Hematopoietic multipotent progenitor cell treated with erythropoietin and hydrocortisone succinate and interleukin-3 and kit ligand, for 17 days (in vitro differentiated cells): ENCODE measurements at regions not wholly inside any gene's neighbourhood (a gene's known extent, or its start where the extent isn't known, plus 50 kb on each side); places are given as distances from the start of the nearest gene placed in this dataset.

ENCODE experiments used
- DNase-seq: peaks from one replicate; pipeline ENCODE4 v3.0.0-alpha.2; 2015; ENCODE audit warnings: low spot score

DNA sequence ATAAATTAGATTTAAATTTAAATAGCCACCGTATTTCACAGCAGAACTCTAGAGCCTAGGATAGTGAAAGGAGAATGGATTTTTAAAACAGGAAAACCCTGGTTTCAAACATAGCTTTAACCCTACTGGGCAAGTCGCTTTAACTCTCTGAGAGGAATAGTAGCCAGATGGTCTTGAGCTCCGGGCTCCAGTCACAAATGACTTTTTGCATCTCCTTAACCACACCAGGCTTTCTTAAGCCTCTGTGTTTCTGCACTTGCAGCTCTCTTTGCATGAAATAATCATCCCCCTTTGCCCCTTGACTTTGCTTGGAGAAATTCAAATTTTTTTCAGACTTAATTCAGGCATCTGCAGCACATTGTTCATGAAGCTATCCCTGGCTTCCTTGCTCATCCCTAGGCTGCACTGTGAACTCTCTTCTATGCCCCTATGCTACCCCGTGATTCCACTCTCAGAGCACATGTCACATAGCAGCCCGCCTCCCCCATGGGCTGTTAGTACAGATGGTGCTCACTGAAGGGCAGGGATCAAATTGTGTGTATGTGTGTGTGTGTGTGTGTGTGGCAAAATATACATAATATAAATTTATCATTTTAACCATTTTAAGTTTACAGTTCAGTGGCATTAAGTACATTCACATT, 68.8 kb upstream of the DAB1 start:
- no peak for DNase-seq

- DNase-seq = no peak
Measured at GRCh38 chr1:57489358-57490036, 65.6 kb upstream of the DAB1 start.

DNA sequence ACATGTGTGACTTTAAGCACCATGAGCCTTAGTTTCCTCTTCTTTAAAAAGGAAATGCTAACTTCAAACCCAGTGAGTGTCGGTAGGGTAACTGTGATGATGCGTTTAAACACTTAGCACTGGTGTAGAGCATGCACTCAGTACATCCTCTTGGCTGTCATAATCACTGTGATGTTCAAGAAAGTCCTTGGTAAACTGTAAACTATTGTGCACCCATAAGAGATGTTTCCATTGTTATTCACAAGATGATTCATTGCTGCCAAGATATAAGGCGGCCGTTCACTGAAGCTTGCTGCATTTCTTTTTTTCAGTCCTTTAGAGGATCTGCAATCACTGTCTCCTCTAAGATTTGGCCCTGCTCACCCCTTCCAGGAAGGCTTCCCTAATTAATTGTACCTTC, 61.8 kb upstream of the DAB1 start:
- no peak for DNase-seq

- DNase-seq = no peak
Measured at GRCh38 chr1:57483954-57484353, 60.1 kb upstream of the DAB1 start.

GRCh38 chr1:57479471-57479870, 55.6 kb upstream of the DAB1 start:
- DNase-seq = no peak

- no peak for DNase-seq
Measured at GRCh38 chr1:57475366-57475765, 51.5 kb upstream of the DAB1 start.

DNA sequence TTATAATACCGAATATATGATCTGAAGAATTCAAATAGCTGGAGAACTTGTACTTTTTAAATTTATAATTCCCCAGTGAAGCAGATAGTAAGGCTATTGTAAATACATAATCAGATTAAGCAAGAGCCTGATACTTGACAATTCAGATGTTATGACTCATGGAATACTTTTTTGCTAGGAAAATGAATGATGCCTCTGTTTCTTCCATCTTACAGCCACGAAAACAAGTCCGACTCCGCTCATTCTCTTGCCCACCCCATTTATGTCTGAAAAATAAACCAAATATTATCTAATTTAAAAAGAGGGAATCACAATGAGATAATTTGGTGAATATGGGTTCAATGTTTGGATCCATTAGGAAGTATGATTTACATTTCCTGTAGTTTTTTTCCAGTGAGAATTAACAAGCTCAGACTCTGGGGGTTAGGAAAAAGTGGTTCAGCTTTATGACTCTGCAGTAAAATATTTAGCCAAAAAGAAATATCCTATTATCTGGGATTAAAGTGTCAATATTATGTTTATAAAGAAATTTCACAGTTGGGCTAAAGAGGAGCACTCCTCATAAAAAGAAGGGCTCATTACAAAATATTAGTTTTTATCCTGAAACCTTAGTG, 50.4 kb upstream of the DAB1 start:
- no peak for DNase-seq
